ENCODE measurements at regions not wholly inside any gene's neighbourhood (a gene's known extent, or its start where the extent isn't known, plus 50 kb on each side); places are given as distances from the start of the nearest gene placed in this dataset.
A peak's percentile ranks its signal among the peaks of the same experiment; 100 is the strongest.

DNA sequence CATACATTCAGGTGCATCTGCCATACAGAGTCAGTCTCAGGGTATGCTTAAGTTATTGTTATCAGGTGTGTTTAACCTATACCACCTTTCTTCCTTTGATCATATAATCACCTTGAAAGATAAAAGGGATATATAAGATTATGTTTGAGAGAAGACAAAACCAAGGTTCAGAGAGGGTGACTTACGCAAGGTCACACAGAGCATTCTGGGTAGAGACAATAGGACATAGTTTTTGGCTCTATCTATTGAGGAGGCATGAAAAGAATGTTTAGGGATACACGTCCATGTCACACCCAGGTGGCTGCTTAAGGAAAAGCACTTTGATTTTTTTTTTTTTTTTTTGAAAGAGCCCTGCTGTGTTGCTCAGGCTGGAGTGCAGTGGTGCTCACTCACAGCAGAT lies 327.1 kb upstream of the RPS6KA3 start:
- H3K9ac ChIP-seq, result no peak overlapping the region
- H4K20me1 ChIP-seq, result no peaks in the 10 kb centered on the region
- peaks cover 2 to 6% (median 3%) of the 10 kb centered on the region in 11 experiments; a peak in 19 of 22 replicates for H3K9me3 ChIP-seq (replicated peaks in 1 of 11)
- H3K4me3 ChIP-seq, result no peak overlapping the region
- no peak for TF ChIP-seq Cebpa-rat (IDR thresholded peaks at IDR 0.05)
- H3K27ac ChIP-seq, result no peak overlapping the region
- H3K27me3 ChIP-seq, result no peaks in the 10 kb centered on the region
- no peak overlapping the region for H3K4me2 ChIP-seq
- no peaks in the 10 kb centered on the region for H3K4me1 ChIP-seq
- no peaks in the 10 kb centered on the region for H3K36me3 ChIP-seq

DNA sequence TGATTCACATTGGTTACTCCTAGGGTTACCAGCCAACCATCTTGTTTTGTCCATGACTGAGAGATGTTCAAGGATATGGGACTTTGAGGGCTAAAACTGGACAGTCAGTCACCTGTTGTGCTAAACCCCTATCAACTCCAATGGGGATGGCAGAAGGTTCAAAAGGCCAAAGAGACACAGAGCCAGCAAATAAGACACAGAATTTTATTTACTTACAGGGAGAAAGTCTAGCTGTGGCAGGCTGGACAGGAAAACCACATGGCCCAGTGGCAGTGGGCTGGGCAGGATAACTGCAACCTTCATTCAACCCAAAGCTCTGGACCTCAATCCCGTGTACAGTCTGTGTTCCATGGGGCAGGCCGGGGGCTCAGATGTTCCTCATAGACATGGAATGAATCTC lies 326.7 kb upstream of the RPS6KA3 start:
- H3K4me3 ChIP-seq, result no peak overlapping the region
- H3K9me3 ChIP-seq (replicated peaks in 1 of 11), result peaks cover 6 to 10% (median 7%) of the 10 kb centered on the region in 11 experiments; a peak in 19 of 22 replicates
- H4K20me1 ChIP-seq, result no peaks in the 10 kb centered on the region
- no peaks in the 10 kb centered on the region for H3K27me3 ChIP-seq
- TF ChIP-seq Cebpa-rat (IDR thresholded peaks at IDR 0.05), result no peak
- no peak overlapping the region for H3K4me2 ChIP-seq
- no peaks in the 10 kb centered on the region for H3K4me1 ChIP-seq
- H3K27ac ChIP-seq, result no peak overlapping the region
- no peaks in the 10 kb centered on the region for H3K36me3 ChIP-seq
- H3K9ac ChIP-seq, result no peak overlapping the region

DNA sequence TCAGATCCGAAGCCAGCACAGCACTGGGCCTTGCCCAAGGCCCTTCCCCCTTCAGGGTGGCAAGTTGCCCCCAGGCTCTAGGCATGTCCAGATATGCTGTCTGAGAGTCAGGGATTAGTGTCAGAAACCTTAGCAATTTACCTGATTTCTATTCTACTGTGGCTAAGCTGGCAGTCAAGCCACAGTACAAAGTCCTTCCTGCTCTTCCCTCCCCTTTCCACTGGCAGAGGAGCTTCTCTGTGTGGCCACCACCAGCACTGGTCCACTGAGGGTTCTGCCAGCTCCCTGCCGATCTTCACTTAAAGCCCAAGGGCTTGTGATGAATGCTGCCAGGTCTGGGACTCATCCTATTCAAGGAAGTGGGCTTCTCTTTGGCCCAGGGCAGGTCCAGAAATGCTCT lies 324.5 kb upstream of the RPS6KA3 start:
- Histone ChIP-seq H3K4me1 (no peaks in the 10 kb centered on the region), H3K4me2 (no peak overlapping the region), H3K4me3 (no peak overlapping the region), H3K27me3 (no peaks in the 10 kb centered on the region), H3K36me3 (no peaks in the 10 kb centered on the region), H3K9me3 (replicated peaks in 1 of 11) (peaks cover 6 to 20% (median 10%) of the 10 kb centered on the region in 11 experiments; a peak in 19 of 22 replicates), H4K20me1 (no peaks in the 10 kb centered on the region), H3K9ac (no peak overlapping the region), H3K27ac (no peak overlapping the region)
- TF ChIP-seq Cebpa-rat (IDR thresholded peaks at IDR 0.05), result no peak

DNA sequence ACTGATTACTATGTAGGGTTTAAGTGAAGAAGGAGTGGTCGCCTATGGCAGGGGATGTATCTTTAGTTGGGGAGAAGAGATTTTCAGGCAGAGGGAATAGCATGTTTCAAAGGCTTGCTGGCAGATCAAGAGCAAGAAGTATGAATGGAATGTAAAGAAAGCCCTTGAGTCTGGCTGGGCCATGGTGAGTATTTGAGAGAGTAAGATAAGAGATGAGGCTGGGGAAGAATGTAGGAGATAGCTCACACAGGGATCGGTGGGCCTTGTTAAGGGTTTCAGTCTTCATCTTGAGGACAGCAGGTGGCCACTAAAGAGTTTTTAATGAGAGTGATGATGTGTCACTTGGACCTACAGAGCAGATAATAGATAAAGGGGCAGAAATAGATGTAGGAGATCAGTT lies 319.1 kb upstream of the RPS6KA3 start:
- Histone ChIP-seq H3K4me1 (no peaks in the 10 kb centered on the region), H3K27ac (no peak overlapping the region), H3K4me3 (no peak overlapping the region), H3K9me3 (replicated peaks in 1 of 11) (peaks cover 6 to 20% (median 10%) of the 10 kb centered on the region in 11 experiments; a peak in 19 of 22 replicates), H3K4me2 (no peak overlapping the region), H4K20me1 (no peaks in the 10 kb centered on the region), H3K9ac (no peak overlapping the region), H3K27me3 (no peaks in the 10 kb centered on the region), H3K36me3 (no peaks in the 10 kb centered on the region)
- TF ChIP-seq Cebpa-rat (IDR thresholded peaks at IDR 0.05), result no peak

DNA sequence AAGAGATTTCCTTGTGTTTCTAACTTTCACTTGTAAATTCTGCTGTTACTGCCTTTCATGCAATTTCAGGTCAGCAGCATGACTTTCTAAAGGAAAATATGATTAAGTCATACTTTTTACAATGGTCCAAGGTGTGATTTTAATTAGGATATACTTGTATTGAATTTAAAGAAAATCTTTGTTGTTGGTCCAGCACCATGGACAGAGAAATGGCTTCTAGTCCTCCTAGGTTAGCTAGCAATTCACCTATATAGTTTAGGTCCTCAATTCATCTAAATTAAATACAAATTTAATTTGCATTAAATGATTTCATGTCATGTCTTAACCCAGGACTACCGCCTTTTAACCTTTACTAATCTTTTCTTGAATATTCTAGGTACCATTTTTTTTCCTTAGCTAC lies 304.9 kb upstream of the RPS6KA3 start:
- H3K9me3 ChIP-seq (replicated peaks in 1 of 11), result no peaks in the 10 kb centered on the region
- no peak overlapping the region for H3K27ac ChIP-seq
- no peaks in the 10 kb centered on the region for H3K27me3 ChIP-seq
- TF ChIP-seq Cebpa-rat (IDR thresholded peaks at IDR 0.05), result no peak
- H3K4me1 ChIP-seq, result peaks cover 0 to 11% (median 7%) of the 10 kb centered on the region in 10 experiments; a peak in 8 of 20 replicates
- H3K36me3 ChIP-seq, result no peaks in the 10 kb centered on the region
- H3K4me2 ChIP-seq, result no peak overlapping the region
- no peak overlapping the region for H3K4me3 ChIP-seq
- no peaks in the 10 kb centered on the region for H4K20me1 ChIP-seq
- H3K9ac ChIP-seq, result no peak overlapping the region

DNA sequence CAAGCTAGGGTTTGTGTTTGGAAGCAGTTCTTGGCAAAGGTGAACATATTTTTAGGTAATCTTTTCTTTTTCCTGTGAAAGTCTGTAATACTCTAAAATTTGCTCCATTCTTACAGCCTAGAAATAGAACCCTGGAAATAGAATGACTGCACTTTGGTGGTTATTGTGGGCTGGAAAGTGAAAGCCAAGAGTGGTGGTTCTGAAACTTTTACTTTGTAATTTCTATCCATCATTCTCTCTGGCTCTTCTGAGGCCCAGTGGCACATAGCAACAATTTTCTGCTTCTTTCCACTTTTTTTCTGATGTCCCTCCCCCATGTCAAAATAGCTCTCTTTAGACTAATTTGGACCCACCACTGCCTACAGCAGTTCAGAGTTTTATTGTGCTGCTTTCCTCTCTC lies 300.4 kb upstream of the RPS6KA3 start:
- no peaks in the 10 kb centered on the region for H3K27me3 ChIP-seq
- H3K9me3 ChIP-seq (replicated peaks in 1 of 11), result no peaks in the 10 kb centered on the region
- no peak overlapping the region for H3K9ac ChIP-seq
- H3K36me3 ChIP-seq, result no peaks in the 10 kb centered on the region
- no peak overlapping the region for H3K4me3 ChIP-seq
- no peak overlapping the region for H3K27ac ChIP-seq
- H3K4me1 ChIP-seq, result peaks cover 0 to 11% (median 7%) of the 10 kb centered on the region in 10 experiments; a peak in 9 of 20 replicates
- peak overlapping the region in 7 of 11 experiments; percentile 5 to 42 (median 21); a peak in 11 of 22 replicates for H3K4me2 ChIP-seq
- no peaks in the 10 kb centered on the region for H4K20me1 ChIP-seq
- no peak for TF ChIP-seq Cebpa-rat (IDR thresholded peaks at IDR 0.05)

DNA sequence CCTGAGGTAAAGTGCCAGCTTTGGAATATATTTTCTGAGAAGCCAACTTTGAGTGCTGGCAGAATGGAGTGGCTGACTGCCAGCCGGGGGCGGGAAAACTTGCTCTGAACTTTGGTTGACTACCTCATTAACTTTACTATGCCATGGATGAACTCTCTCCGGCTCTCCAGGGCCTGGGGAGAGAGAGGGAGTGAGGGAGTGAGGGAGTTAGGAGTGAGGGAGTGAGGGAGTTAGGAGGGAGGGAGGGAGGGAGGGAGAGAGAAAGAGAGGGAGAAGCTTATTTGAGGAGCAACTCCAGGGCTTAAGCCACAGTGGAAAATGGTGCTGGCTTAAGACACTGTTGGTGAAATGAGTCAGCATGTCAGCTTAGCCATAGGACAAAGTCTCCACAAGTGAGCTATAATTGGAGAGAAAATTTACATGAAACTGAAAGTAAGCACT lies 280.9 kb upstream of the RPS6KA3 start:
- no peak for TF ChIP-seq Cebpa-rat (IDR thresholded peaks at IDR 0.05)
- H3K36me3 ChIP-seq, result no peaks in the 10 kb centered on the region; a peak in 1 of 22 replicates
- no peak overlapping the region for H3K9ac ChIP-seq
- H4K20me1 ChIP-seq, result no peaks in the 10 kb centered on the region
- H3K9me3 ChIP-seq (replicated peaks in 1 of 11), result peaks cover 18 to 38% (median 32%) of the 10 kb centered on the region in 11 experiments
- no peaks in the 10 kb centered on the region for H3K4me1 ChIP-seq
- H3K27ac ChIP-seq, result no peak overlapping the region
- no peak overlapping the region for H3K4me3 ChIP-seq
- no peaks in the 10 kb centered on the region for H3K27me3 ChIP-seq
- peak overlapping the region in 2 of 11 experiments; percentile 12 to 24; a peak in 2 of 22 replicates for H3K4me2 ChIP-seq

DNA sequence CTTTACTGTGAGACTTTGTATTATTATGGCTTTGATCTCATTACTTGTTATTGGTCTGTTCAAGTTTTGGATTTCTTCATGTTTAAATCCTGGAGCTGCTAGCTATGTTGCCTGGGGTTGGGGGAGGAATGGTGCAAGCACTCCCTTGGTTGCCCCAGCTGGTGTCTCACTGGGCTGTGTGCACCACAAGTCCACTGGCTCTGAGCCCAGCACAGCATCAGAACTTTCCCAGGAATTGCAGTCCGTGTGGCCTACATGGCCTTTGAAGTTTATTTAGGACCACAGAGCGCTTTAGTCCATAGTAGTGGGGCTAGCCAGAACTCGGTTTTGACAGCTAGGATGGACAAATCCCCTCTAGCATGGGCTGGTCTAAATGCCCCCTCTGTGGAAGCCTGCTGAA lies 278.8 kb upstream of the RPS6KA3 start:
- no peaks in the 10 kb centered on the region for H3K4me1 ChIP-seq
- H3K27me3 ChIP-seq, result no peaks in the 10 kb centered on the region
- no peaks in the 10 kb centered on the region for H4K20me1 ChIP-seq

DNA sequence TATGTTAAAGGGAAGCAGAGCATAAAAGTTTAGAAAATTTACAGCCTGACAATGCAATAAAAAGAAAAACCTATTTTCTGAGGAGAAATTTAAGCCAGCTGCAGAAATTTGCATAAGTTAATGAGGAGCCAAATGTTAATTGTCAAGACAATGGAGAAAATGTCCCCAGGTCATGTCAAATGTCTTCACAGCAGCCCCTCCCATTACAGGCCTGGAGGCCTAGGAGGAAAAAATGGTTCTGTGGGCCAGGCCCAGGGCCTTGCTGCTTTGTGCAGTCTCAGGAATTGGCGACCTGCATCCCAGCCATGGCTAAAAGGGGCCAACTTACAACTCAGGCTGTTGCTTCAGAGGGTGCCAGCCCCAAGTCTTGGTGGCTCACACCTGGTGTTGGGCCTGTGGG lies 275.4 kb upstream of the RPS6KA3 start:
- Histone ChIP-seq H3K27ac (no peak overlapping the region), H3K27me3 (no peaks in the 10 kb centered on the region), H3K4me3 (no peak overlapping the region), H3K4me1 (no peaks in the 10 kb centered on the region), H3K36me3 (no peaks in the 10 kb centered on the region; a peak in 1 of 22 replicates), H3K9ac (no peak overlapping the region), H3K4me2 (no peak overlapping the region), H4K20me1 (no peaks in the 10 kb centered on the region), H3K9me3 (replicated peaks in 1 of 11) (peaks cover 39 to 59% (median 52%) of the 10 kb centered on the region in 11 experiments)
- TF ChIP-seq Cebpa-rat (IDR thresholded peaks at IDR 0.05), result no peak

More for the DNA sequence above, 278.8 kb upstream of the RPS6KA3 start:
- Histone ChIP-seq H3K36me3 (no peaks in the 10 kb centered on the region; a peak in 1 of 22 replicates), H3K9ac (no peak overlapping the region), H3K27ac (no peak overlapping the region), H3K9me3 (replicated peaks in 1 of 11) (peaks cover 39 to 59% (median 52%) of the 10 kb centered on the region in 11 experiments), H3K4me3 (no peak overlapping the region), H3K4me2 (no peak overlapping the region)
- TF ChIP-seq Cebpa-rat (IDR thresholded peaks at IDR 0.05), result no peak

DNA sequence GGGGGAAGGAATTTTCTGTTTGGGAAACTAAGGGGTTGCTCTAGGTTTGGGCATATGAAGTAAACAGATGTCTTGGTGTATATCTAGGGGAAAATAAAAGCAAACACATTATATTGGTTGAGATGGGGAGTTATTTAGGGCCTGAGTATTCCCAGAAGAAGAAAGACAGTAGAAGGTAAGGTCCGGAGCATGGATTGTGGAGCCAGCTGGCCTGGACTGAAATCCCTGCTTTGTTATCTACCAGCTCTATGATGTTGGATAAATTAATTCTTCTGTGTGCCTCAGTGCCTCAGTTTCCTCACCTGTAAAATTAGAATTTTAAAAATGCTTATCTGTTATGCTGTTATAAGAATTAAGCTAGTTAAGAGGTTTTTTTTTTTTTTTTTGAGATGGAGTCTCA lies 272.3 kb upstream of the RPS6KA3 start:
- H3K27me3 ChIP-seq, result no peaks in the 10 kb centered on the region
- TF ChIP-seq Cebpa-rat (IDR thresholded peaks at IDR 0.05), result no peak

More for the DNA sequence above, 272.3 kb upstream of the RPS6KA3 start:
- peaks cover 33 to 34% (median 34%) of the 10 kb centered on the region in 11 experiments for H3K9me3 ChIP-seq (replicated peaks in 1 of 11)
- H3K4me3 ChIP-seq, result no peak overlapping the region
- H3K4me2 ChIP-seq, result no peak overlapping the region
- H4K20me1 ChIP-seq, result no peaks in the 10 kb centered on the region
- no peaks in the 10 kb centered on the region; a peak in 1 of 22 replicates for H3K36me3 ChIP-seq
- H3K4me1 ChIP-seq, result no peaks in the 10 kb centered on the region
- no peak overlapping the region for H3K9ac ChIP-seq
- no peak overlapping the region for H3K27ac ChIP-seq
